Astrocyte of the cerebellum (primary cell): ENCODE measurements at regions not wholly inside any gene's neighbourhood (a gene's known extent, or its start where the extent isn't known, plus 50 kb on each side); places are given as distances from the start of the nearest gene placed in this dataset.

ENCODE experiments used
- DNase-seq: peaks from one replicate; pipeline ENCODE4 v3.0.0-alpha.2; 2011; ENCODE audit warnings: low read depth
- H3K4me3 ChIP-seq: 2 replicates; pipeline ENCODE4 v1.5.1; 2011; ENCODE audit warnings: mild to moderate bottlenecking, low read depth, low read length, moderate library complexity
- CTCF ChIP-seq: IDR thresholded peaks from 2 replicates; pipeline ENCODE4 v1.5.1; 2012; ENCODE audit warnings: low read length, low read depth, moderate library complexity, mild to moderate bottlenecking; ENCODE audit errors: missing control alignments
- in situ Hi-C: cut with HindIII; loops from 2 replicates; pipeline ENCODE4 v1.10.0; 2017; ENCODE audit warnings: low sequenced_read_pairs

DNA sequence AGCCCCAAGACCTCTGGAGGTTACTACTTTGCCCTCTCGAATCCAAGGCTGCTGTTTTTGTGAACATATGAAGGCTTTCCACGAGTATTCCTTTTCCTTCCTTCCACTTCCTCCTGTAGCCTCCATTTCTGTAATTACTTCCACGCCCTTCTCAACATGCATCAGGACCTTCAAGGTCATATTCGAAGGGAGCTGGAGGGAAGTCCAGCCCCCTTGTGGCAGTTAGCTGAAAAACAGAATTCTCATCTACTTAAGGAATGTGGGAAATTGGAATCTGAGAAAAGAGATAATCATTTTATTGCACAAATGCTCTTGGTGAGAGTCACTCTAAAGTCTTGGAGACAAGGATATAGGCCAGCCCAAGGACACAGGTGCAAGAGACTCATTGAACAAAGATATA, 1000.2 kb downstream of the TDRD15 start:
- in situ Hi-C loops: no loop called here
- no peak overlapping the region for H3K4me3 ChIP-seq
- TF ChIP-seq CTCF: no peak
- no peak for DNase-seq

DNA sequence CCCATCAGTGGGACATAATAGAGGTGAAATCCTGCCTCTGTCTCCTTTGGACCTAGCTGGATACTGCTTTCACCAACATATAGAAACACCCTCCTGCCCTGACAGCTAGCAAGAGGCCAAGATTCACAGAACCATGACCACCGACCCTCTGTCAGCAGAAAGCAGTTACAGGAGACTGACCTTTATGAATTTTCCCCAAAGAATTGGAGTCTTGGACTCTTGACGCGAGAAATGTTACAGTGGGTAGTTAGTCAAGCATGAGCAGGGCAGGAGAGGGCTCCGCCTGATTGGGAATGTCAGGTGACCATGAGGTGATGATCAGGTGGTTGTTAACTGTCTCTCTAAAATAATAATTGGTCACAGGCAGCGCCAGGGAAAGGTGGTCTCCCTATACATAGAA, 1002.3 kb downstream of the TDRD15 start:
- no peak for DNase-seq
- in situ Hi-C loops: no loop called here
- TF ChIP-seq CTCF: no peak
- H3K4me3 ChIP-seq: no peak overlapping the region

DNA sequence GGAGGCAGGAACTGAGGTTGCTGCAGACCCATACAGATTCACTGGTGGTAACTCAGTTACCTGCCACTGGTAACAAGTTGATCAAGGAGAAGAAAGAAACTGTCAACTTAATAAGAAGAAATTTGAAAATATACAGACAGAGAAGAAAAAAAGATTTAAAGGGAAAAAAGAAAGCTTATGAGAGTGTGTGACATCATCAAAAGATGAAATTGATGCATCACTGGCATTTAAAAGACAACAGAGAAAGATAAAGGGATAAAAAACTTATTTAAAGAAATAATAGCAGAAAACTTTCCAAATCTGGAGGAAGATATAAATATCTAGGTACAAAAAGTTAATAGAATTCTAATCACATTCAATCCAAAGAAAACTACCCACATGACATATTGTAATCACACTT, 1003.2 kb downstream of the TDRD15 start:
- in situ Hi-C loops: no loop called here
- H3K4me3 ChIP-seq: no peak overlapping the region
- TF ChIP-seq CTCF: no peak
- no peak for DNase-seq

DNA sequence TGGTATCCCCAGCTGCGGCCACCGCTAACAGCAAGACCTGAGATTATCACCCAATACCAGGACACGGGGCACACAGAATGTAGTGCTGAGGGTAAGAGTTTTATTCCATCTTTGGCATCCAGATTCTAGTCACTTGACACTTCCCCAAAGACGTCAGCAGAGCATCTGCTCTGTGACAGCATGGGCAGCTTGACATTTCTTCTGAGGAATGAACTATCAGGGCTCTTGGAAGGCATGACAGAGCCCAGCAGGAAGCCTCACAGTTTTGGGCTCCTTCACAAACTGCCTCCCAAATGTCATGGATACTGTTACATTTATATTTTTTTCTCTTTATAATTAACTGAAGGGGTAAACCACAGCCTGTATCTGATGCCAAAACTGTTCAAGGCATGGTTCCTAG, 1010.7 kb downstream of the TDRD15 start:
- in situ Hi-C loops: no loop called here
- TF ChIP-seq CTCF: no peak
- DNase-seq: peak; percentile 12
- H3K4me3 ChIP-seq: no peak overlapping the region

- TF ChIP-seq CTCF: no peak
- in situ Hi-C loops: no loop called here
- no peak overlapping the region for H3K4me3 ChIP-seq
- no peak for DNase-seq
Observed at GRCh38 chr2:22136446-22136845, 1012.7 kb downstream of the TDRD15 start.

DNA sequence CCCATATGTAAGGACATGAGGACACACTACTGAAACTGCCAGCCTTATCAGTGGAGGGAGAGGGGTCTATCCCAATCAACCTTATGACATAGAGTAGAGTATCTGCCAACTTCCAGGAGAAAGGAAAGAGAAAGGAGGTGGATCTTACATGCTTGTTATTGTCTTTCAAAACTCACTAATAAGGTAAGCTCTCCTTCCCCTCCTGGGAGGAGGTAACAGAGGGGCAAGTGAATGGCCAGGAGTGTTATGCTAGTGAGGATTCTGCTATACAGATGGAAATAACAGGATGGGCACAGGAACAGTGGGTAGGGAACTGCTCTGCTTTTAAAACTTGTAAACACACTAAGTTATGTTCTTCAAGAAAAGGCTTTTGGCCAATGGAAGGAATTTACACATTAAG, 1020.1 kb downstream of the TDRD15 start:
- in situ Hi-C loops: no loop called here
- DNase-seq: no peak

More for the DNA sequence above, 1020.1 kb downstream of the TDRD15 start:
- TF ChIP-seq CTCF: no peak
- no peak overlapping the region for H3K4me3 ChIP-seq
